ENCODE measurements at regions not wholly inside any gene's neighbourhood (a gene's known extent, or its start where the extent isn't known, plus 50 kb on each side); places are given as distances from the start of the nearest gene placed in this dataset.

DNA sequence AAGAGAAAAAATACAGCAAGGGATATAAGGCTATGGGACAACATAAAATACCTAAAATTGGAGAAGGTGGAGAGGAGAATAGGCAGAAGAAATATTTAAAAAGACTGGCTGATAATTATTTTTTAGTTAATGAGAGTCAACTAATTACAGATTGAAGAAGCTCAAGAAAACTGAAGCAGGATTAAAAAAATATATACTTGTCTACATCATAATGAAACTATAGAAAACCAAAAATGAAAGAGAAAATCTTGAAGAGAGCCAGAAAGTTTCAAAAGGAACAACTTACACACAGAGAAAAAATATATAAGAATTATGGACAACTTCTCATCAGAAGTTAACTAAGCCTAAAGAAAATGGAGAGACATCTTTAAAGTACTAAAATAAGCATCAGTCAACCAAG, 62.9 kb upstream of the APCDD1 start:
- TF ChIP-seq, protein P1, sequence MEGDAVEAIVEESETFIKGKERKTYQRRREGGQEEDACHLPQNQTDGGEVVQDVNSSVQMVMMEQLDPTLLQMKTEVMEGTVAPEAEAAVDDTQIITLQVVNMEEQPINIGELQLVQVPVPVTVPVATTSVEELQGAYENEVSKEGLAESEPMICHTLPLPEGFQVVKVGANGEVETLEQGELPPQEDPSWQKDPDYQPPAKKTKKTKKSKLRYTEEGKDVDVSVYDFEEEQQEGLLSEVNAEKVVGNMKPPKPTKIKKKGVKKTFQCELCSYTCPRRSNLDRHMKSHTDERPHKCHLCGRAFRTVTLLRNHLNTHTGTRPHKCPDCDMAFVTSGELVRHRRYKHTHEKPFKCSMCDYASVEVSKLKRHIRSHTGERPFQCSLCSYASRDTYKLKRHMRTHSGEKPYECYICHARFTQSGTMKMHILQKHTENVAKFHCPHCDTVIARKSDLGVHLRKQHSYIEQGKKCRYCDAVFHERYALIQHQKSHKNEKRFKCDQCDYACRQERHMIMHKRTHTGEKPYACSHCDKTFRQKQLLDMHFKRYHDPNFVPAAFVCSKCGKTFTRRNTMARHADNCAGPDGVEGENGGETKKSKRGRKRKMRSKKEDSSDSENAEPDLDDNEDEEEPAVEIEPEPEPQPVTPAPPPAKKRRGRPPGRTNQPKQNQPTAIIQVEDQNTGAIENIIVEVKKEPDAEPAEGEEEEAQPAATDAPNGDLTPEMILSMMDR (IDR thresholded peaks at IDR 0.05; ENCODE audit: unreplicated experiment) = no peak
- Mint-ChIP-seq H3K36me3 (ENCODE audit: insufficient read depth) (no peaks in the 10 kb centered on the region), H3K9me3 (ENCODE audit: low read depth) (peaks cover 6% of the 10 kb centered on the region), H3K27ac (no peak overlapping the region), H3K27me3 (peaks cover 6% of the 10 kb centered on the region), H3K4me3 (ENCODE audit: low read depth) (no peak overlapping the region), H3K4me1 (ENCODE audit: low read depth) (peaks cover 1% of the 10 kb centered on the region)
- no peak for DNase-seq (ENCODE audit: low spot score, unreplicated experiment)

DNA sequence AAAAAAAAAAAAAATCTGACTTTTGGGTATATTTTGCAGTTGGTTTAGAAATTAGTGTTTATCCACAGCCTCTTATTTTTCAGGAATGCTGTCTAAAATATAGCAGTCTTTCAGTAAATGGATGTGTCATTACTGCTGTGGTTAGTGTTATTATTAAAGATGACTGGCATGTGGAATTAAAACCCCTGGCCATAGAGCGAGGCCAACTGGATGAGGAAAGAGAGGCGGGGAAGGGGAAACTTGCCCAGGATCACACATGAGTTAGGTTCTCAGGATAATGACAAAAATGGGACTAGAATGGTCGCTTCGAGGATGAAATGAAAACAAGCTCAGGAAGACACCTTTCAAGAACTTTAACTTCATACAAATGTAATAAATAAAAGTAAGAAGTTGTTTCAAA, 57.4 kb upstream of the APCDD1 start:
- Mint-ChIP-seq H3K27me3 (peaks cover 6% of the 10 kb centered on the region), H3K36me3 (ENCODE audit: insufficient read depth) (no peaks in the 10 kb centered on the region), H3K4me3 (ENCODE audit: low read depth) (no peak overlapping the region), H3K4me1 (ENCODE audit: low read depth) (peaks cover 6% of the 10 kb centered on the region), H3K9me3 (ENCODE audit: low read depth) (no peaks in the 10 kb centered on the region), H3K27ac (no peak overlapping the region)
- no peak for DNase-seq (ENCODE audit: low spot score, unreplicated experiment)
- TF ChIP-seq, protein P1 (IDR thresholded peaks at IDR 0.05; ENCODE audit: unreplicated experiment) = no peak

DNA sequence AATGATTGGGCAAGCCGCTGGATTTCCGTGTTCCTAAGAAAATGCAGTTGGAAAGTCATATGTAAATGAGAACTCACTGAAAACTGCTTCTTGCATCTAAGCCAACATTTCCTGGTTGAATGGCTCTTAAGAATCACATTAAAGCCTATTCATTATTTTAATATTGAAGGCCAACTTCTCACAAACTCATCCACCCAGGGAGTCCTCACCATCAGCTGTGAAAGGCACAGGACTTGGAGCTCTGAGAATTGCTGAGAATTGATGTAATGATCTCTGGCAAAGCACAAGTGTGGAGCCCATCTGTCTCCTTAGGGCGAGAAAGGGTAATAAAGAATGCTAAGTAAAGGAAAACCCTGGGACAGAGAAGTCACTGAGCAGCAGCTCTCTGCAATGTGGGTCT, 55.9 kb upstream of the APCDD1 start:
- DNase-seq (ENCODE audit: low spot score, unreplicated experiment) = no peak
- no peaks in the 10 kb centered on the region for H3K36me3 Mint-ChIP-seq (ENCODE audit: insufficient read depth)
- H3K9me3 Mint-ChIP-seq (ENCODE audit: low read depth) = no peaks in the 10 kb centered on the region
- peaks cover 6% of the 10 kb centered on the region for H3K27me3 Mint-ChIP-seq
- H3K27ac Mint-ChIP-seq = no peak overlapping the region
- TF ChIP-seq, protein P1 (IDR thresholded peaks at IDR 0.05; ENCODE audit: unreplicated experiment) = no peak
- H3K4me3 Mint-ChIP-seq (ENCODE audit: low read depth) = no peak overlapping the region
- H3K4me1 Mint-ChIP-seq (ENCODE audit: low read depth) = peaks cover 5% of the 10 kb centered on the region

DNA sequence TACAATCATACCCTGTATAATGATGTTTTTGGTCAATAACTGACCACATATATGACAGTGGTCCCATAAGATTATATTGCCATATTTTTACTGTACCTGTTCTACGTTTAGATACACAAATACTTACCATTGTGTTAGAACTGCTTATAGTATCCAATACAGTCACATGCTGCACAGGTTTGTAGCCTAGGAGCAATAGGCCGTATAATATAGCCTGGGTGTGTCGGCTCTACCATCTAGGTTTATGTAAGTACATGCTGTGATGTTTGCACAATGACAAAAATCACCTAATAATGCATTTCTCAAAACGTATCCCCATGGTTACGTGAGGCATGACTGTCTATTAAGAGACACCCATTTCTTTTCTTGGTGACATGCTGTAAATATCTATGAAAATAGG, 55.0 kb upstream of the APCDD1 start:
- TF ChIP-seq, protein P1 (IDR thresholded peaks at IDR 0.05; ENCODE audit: unreplicated experiment) = no peak
- Mint-ChIP-seq H3K27me3 (peaks cover 10% of the 10 kb centered on the region), H3K4me1 (ENCODE audit: low read depth) (peaks cover 6% of the 10 kb centered on the region), H3K36me3 (ENCODE audit: insufficient read depth) (no peaks in the 10 kb centered on the region), H3K9me3 (ENCODE audit: low read depth) (no peaks in the 10 kb centered on the region), H3K4me3 (ENCODE audit: low read depth) (no peak overlapping the region), H3K27ac (no peak overlapping the region)
- DNase-seq (ENCODE audit: low spot score, unreplicated experiment) = no peak

DNA sequence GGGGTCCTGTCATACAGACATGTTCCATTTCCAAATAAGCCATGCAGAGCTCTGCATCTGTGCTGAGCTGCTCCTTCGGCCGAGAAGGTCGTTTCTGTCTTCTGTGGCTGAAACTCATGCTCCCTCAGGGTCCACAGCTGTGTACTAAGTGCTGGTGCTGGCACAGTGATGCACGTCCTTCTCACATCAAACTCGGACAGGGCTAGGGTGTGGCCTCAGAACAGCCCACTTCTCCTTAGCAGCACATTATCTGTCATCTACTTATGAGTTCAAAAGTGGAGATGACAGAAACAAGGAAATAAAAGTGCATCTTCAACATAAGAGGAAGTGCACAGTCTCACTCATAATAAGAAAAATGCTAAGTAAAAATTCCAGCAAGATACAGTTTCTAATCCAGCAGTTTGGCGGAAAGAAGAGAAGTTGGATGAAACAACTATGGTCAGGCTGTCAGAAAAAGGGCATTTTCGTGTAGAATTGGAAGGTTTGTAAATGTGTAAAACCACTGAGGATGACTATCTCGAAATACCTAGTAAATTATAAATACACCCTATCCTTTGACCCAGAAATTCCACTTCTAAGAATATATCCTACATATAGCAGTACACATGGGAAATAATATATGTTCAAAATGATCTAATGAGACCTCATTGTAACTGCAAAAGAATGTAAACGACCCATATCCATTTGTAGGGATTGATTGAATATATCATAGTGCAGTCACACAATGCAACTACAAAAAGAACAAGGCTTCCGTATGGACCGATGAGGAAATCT, 53.7 kb upstream of the APCDD1 start:
- peaks cover 19% of the 10 kb centered on the region for H3K27me3 Mint-ChIP-seq
- H3K4me1 Mint-ChIP-seq (ENCODE audit: low read depth) = peaks cover 6% of the 10 kb centered on the region
- no peak for DNase-seq (ENCODE audit: low spot score, unreplicated experiment)
- no peak overlapping the region for H3K4me3 Mint-ChIP-seq (ENCODE audit: low read depth)
- no peaks in the 10 kb centered on the region for H3K9me3 Mint-ChIP-seq (ENCODE audit: low read depth)
- TF ChIP-seq, protein P1 (IDR thresholded peaks at IDR 0.05; ENCODE audit: unreplicated experiment) = no peak
- no peaks in the 10 kb centered on the region for H3K36me3 Mint-ChIP-seq (ENCODE audit: insufficient read depth)
- H3K27ac Mint-ChIP-seq = no peak overlapping the region

Data from progenitor cell of endocrine pancreas (in vitro differentiated cells).